GM23338 (cell line): ENCODE measurements at regions not wholly inside any gene's neighbourhood (a gene's known extent, or its start where the extent isn't known, plus 50 kb on each side); places are given as distances from the start of the nearest gene placed in this dataset.
A peak's percentile ranks its signal among the peaks of the same experiment; 100 is the strongest.
"Not testable (repeated sequence)": the region's sequence is repeated elsewhere in the genome, so short reads cannot be mapped to it uniquely, and the experiment has no call there.

Experiments
- ATAC-seq: fragments of 200-7000 bp; cut with Tn5 transposase; 3 replicates; pipeline ENCODE4 v1.9.1; 2020
- DNase-seq: peaks from one replicate; pipeline ENCODE4 v3.0.0-alpha.2; 2015; ENCODE audit warnings: low spot score
- H2AFZ ChIP-seq: fragments of 200-600 bp; sonication (generic); 2 replicates; pipeline ENCODE4 v1.8.0; 2016; ENCODE audit warnings: antibody characterized with exemption, mild to moderate bottlenecking, moderate library complexity
- H3F3A ChIP-seq: fragments of 200-600 bp; sonication (generic); replicated peaks from 2 replicates; pipeline ENCODE4 v1.8.0; 2017; ENCODE audit warnings: antibody characterized with exemption, mixed run types, low read depth
- H3K27ac ChIP-seq: fragments of 200-600 bp; sonication (generic); 2 replicates; pipeline ENCODE4 v1.6.1; 2016; ENCODE audit warnings: low read depth
- H3K27me3 ChIP-seq: fragments of 200-600 bp; sonication (generic); 2 replicates; pipeline ENCODE4 v1.8.0; 2016; ENCODE audit warnings: mild to moderate bottlenecking, mixed run types, moderate library complexity; ENCODE audit not compliant: insufficient read depth
- H3K36me3 ChIP-seq: fragments of 200-600 bp; sonication (generic); 2 replicates; pipeline ENCODE4 v1.8.0; 2016; ENCODE audit warnings: mild to moderate bottlenecking; ENCODE audit not compliant: insufficient read depth
- H3K4me1 ChIP-seq: fragments of 200-600 bp; sonication (generic); 2 replicates; pipeline ENCODE4 v1.8.0; 2016; ENCODE audit warnings: mild to moderate bottlenecking, moderate library complexity; ENCODE audit not compliant: insufficient read depth
- H3K4me2 ChIP-seq: fragments of 200-600 bp; sonication (generic); 2 replicates; pipeline ENCODE4 v1.7.1; 2017; ENCODE audit warnings: mixed run types
- H3K4me3 ChIP-seq: fragments of 200-600 bp; sonication (generic); 2 replicates; pipeline ENCODE4 v1.6.1; 2016; ENCODE audit warnings: mixed run types
- H3K79me2 ChIP-seq: fragments of 200-600 bp; sonication (generic); replicated peaks from 2 replicates; pipeline ENCODE4 v1.8.0; 2017; ENCODE audit warnings: mild to moderate bottlenecking; ENCODE audit not compliant: insufficient read depth
- H3K9me2 ChIP-seq: fragments of 200-600 bp; sonication (generic); 2 replicates; pipeline ENCODE4 v1.8.0; 2017; ENCODE audit not compliant: insufficient read depth
- H4K20me1 ChIP-seq: fragments of 200-600 bp; sonication (generic); replicated peaks from 2 replicates; pipeline ENCODE4 v1.8.0; 2017; ENCODE audit warnings: mild to moderate bottlenecking; ENCODE audit not compliant: insufficient read depth
- H3K27ac Mint-ChIP-seq: 2 replicates; pipeline ENCODE4 v1.8.0; 2020; ENCODE audit warnings: inconsistent platforms, mild to moderate bottlenecking, moderate library complexity, mixed read lengths
- H3K27me3 Mint-ChIP-seq: 3 replicates; pipeline ENCODE4 v1.8.0; 2022; ENCODE audit warnings: low read depth, mild to moderate bottlenecking, moderate library complexity, mixed read lengths, inconsistent platforms; ENCODE audit not compliant: insufficient read depth, poor library complexity
- H3K36me3 Mint-ChIP-seq: 3 replicates; pipeline ENCODE4 v1.8.0; 2021; ENCODE audit warnings: low read depth, mild to moderate bottlenecking, inconsistent platforms, moderate library complexity, mixed read lengths
- H3K4me1 Mint-ChIP-seq: 3 replicates; pipeline ENCODE4 v1.8.0; 2020; ENCODE audit warnings: mild to moderate bottlenecking, inconsistent platforms, mixed read lengths
- H3K4me3 Mint-ChIP-seq: 3 replicates; pipeline ENCODE4 v1.8.0; 2021; ENCODE audit warnings: moderate library complexity, mild to moderate bottlenecking, inconsistent platforms, mixed read lengths
- H3K9me3 Mint-ChIP-seq: 3 replicates; pipeline ENCODE4 v1.8.0; 2020; ENCODE audit warnings: moderate library complexity, mild to moderate bottlenecking, inconsistent platforms, mixed read lengths
- CREB1 ChIP-seq: fragments of 250-450 bp; sonication (Bioruptor Pico); IDR thresholded peaks from 2 replicates; pipeline ENCODE4 v1.5.0; 2020; ENCODE audit warnings: low read depth, mild to moderate bottlenecking, moderate library complexity
- ETS1 ChIP-seq: IDR thresholded peaks from 2 replicates; pipeline ENCODE4 v1.6.1; 2016; ENCODE audit warnings: antibody characterized with exemption
- EZH2 ChIP-seq: fragments of 200-600 bp; sonication (generic); IDR thresholded peaks from one replicate; pipeline ENCODE4 v1.8.0; 2017; ENCODE audit warnings: antibody characterized with exemption, mild to moderate bottlenecking, low read depth; ENCODE audit not compliant: unreplicated experiment
- EZH2phosphoT487 ChIP-seq: fragments of 200-600 bp; sonication (generic); IDR thresholded peaks from one replicate; pipeline ENCODE4 v1.8.1; 2018; ENCODE audit warnings: antibody characterized with exemption; ENCODE audit not compliant: unreplicated experiment
- JUNB ChIP-seq: IDR thresholded peaks from one replicate; pipeline ENCODE4 v1.6.1; 2016; ENCODE audit warnings: antibody characterized with exemption; ENCODE audit not compliant: unreplicated experiment
- POLR2AphosphoS5 ChIP-seq: IDR thresholded peaks from 2 replicates; pipeline ENCODE4 v1.6.1; 2016; ENCODE audit warnings: antibody characterized with exemption, low read depth
- STAT1 ChIP-seq: IDR thresholded peaks from one replicate; pipeline ENCODE4 v1.6.1; 2016; ENCODE audit warnings: antibody characterized with exemption; ENCODE audit not compliant: unreplicated experiment
- ZNF114 ChIP-seq: fragments of 250-450 bp; sonication (Bioruptor Pico); IDR thresholded peaks from 2 replicates; pipeline ENCODE4 v1.5.0; 2020; ENCODE audit warnings: mild to moderate bottlenecking, moderate library complexity
- ZNF331 ChIP-seq: fragments of 250-450 bp; sonication (Bioruptor Pico); IDR thresholded peaks from 2 replicates; pipeline ENCODE4 v1.5.0; 2020; ENCODE audit warnings: low read depth, mild to moderate bottlenecking, moderate library complexity
- TF ChIP-seq, protein P1 (sequence below): fragments of 250-450 bp; sonication (Bioruptor Pico); IDR thresholded peaks from 2 replicates; pipeline ENCODE4 v1.5.0; 2020; ENCODE audit warnings: mild to moderate bottlenecking, moderate library complexity

GRCh38 chr4:123183754-123184153, 212.8 kb upstream of the SPRY1 start:
- H3K27ac ChIP-seq, H3K4me3 Mint-ChIP-seq, H2AFZ ChIP-seq, H3K36me3 Mint-ChIP-seq, H3K9me2 ChIP-seq, DNase-seq, H3K4me2 ChIP-seq, H4K20me1 ChIP-seq, H3K36me3 ChIP-seq, H3K9me3 Mint-ChIP-seq, H3K27me3 Mint-ChIP-seq, H3K4me1 Mint-ChIP-seq, H3K79me2 ChIP-seq, H3K27ac Mint-ChIP-seq, H3F3A ChIP-seq, H3K27me3 ChIP-seq, ATAC-seq, H3K4me3 ChIP-seq: not testable (repeated sequence)
- H3K4me1 ChIP-seq = peaks cover 11% of the 10 kb centered on the region; the same call in 1 of the 2 replicates

GRCh38 chr4:123186731-123187130, 209.9 kb upstream of the SPRY1 start:
- H3K27ac ChIP-seq = no peak overlapping the region
- H3K4me3 ChIP-seq = no peak overlapping the region
- Mint-ChIP-seq H3K36me3 (no peaks in the 10 kb centered on the region; the same call in 2 of the 3 replicates), H3K9me3 (no peaks in the 10 kb centered on the region), H3K27ac (peak overlapping the region; percentile 76; the same call in 1 of the 2 replicates), H3K27me3 (peaks cover 4% of the 10 kb centered on the region), H3K4me1 (peaks cover 10% of the 10 kb centered on the region), H3K4me3 (no peak overlapping the region)
- no peak for DNase-seq
- no peaks in the 10 kb centered on the region for H3K9me2 ChIP-seq
- peaks cover 11% of the 10 kb centered on the region; the same call in 1 of the 2 replicates for H3K4me1 ChIP-seq
- H3F3A ChIP-seq = no peaks in the 10 kb centered on the region
- H2AFZ ChIP-seq = no peak overlapping the region
- no peaks in the 10 kb centered on the region for H3K79me2 ChIP-seq
- no peak for TF ChIP-seq ZNF114
- TF ChIP-seq CREB1 (CRISPR knock-in tag) = no peak
- peak; percentile 42; the same call in 2 of the 3 replicates for ATAC-seq
- no peaks in the 10 kb centered on the region for H3K36me3 ChIP-seq
- no peak overlapping the region for H3K4me2 ChIP-seq
- H4K20me1 ChIP-seq = no peaks in the 10 kb centered on the region
- H3K27me3 ChIP-seq = no peaks in the 10 kb centered on the region

GRCh38 chr4:123190176-123190575, 206.4 kb upstream of the SPRY1 start:
- Mint-ChIP-seq H3K27ac (no peak overlapping the region), H3K9me3 (no peaks in the 10 kb centered on the region), H3K4me1 (peaks cover 10% of the 10 kb centered on the region), H3K36me3 (no peaks in the 10 kb centered on the region), H3K4me3 (no peak overlapping the region), H3K27me3 (peaks cover 4% of the 10 kb centered on the region)
- ATAC-seq (no peak), DNase-seq (no peak)
- Histone ChIP-seq H4K20me1 (no peaks in the 10 kb centered on the region), H3K27me3 (no peaks in the 10 kb centered on the region), H3F3A (no peaks in the 10 kb centered on the region), H3K36me3 (no peaks in the 10 kb centered on the region), H3K4me3 (no peak overlapping the region), H3K4me2 (no peak overlapping the region), H2AFZ (no peak overlapping the region), H3K4me1 (peaks cover 11% of the 10 kb centered on the region; the same call in 1 of the 2 replicates), H3K27ac (no peak overlapping the region), H3K79me2 (no peaks in the 10 kb centered on the region), H3K9me2 (no peaks in the 10 kb centered on the region)
- TF ChIP-seq POLR2AphosphoS5 (no peak), STAT1 (no peak), EZH2 (no peak), ZNF331 (no peak), EZH2phosphoT487 (no peak), JUNB (no peak), CREB1 (CRISPR knock-in tag) (no peak), ETS1 (no peak)
- TF ChIP-seq, protein P1, sequence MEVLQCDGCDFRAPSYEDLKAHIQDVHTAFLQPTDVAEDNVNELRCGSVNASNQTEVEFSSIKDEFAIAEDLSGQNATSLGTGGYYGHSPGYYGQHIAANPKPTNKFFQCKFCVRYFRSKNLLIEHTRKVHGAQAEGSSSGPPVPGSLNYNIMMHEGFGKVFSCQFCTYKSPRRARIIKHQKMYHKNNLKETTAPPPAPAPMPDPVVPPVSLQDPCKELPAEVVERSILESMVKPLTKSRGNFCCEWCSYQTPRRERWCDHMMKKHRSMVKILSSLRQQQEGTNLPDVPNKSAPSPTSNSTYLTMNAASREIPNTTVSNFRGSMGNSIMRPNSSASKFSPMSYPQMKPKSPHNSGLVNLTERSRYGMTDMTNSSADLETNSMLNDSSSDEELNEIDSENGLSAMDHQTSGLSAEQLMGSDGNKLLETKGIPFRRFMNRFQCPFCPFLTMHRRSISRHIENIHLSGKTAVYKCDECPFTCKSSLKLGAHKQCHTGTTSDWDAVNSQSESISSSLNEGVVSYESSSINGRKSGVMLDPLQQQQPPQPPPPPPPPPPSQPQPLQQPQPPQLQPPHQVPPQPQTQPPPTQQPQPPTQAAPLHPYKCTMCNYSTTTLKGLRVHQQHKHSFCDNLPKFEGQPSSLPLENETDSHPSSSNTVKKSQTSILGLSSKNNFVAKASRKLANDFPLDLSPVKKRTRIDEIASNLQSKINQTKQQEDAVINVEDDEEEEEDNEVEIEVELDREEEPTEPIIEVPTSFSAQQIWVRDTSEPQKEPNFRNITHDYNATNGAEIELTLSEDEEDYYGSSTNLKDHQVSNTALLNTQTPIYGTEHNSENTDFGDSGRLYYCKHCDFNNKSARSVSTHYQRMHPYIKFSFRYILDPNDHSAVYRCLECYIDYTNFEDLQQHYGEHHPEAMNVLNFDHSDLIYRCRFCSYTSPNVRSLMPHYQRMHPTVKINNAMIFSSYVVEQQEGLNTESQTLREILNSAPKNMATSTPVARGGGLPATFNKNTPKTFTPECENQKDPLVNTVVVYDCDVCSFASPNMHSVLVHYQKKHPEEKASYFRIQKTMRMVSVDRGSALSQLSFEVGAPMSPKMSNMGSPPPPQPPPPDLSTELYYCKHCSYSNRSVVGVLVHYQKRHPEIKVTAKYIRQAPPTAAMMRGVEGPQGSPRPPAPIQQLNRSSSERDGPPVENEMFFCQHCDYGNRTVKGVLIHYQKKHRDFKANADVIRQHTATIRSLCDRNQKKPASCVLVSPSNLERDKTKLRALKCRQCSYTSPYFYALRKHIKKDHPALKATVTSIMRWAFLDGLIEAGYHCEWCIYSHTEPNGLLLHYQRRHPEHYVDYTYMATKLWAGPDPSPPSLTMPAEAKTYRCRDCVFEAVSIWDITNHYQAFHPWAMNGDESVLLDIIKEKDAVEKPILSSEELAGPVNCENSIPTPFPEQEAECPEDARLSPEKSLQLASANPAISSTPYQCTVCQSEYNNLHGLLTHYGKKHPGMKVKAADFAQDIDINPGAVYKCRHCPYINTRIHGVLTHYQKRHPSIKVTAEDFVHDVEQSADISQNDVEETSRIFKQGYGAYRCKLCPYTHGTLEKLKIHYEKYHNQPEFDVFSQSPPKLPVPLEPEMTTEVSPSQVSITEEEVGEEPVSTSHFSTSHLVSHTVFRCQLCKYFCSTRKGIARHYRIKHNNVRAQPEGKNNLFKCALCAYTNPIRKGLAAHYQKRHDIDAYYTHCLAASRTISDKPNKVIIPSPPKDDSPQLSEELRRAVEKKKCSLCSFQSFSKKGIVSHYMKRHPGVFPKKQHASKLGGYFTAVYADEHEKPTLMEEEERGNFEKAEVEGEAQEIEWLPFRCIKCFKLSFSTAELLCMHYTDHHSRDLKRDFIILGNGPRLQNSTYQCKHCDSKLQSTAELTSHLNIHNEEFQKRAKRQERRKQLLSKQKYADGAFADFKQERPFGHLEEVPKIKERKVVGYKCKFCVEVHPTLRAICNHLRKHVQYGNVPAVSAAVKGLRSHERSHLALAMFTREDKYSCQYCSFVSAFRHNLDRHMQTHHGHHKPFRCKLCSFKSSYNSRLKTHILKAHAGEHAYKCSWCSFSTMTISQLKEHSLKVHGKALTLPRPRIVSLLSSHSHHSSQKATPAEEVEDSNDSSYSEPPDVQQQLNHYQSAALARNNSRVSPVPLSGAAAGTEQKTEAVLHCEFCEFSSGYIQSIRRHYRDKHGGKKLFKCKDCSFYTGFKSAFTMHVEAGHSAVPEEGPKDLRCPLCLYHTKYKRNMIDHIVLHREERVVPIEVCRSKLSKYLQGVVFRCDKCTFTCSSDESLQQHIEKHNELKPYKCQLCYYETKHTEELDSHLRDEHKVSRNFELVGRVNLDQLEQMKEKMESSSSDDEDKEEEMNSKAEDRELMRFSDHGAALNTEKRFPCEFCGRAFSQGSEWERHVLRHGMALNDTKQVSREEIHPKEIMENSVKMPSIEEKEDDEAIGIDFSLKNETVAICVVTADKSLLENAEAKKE (CRISPR knock-in tag) = no peak
